GM10266 (cell line): ENCODE measurements at regions not wholly inside any gene's neighbourhood (a gene's known extent, or its start where the extent isn't known, plus 50 kb on each side); places are given as distances from the start of the nearest gene placed in this dataset.

ENCODE experiments used
- DNase-seq: peaks from one replicate; pipeline ENCODE4 v3.0.0; 2012; ENCODE audit errors: extremely low spot score
- CTCF ChIP-seq: IDR thresholded peaks from 2 replicates; pipeline ENCODE4 v1.5.1; 2012; ENCODE audit warnings: mild to moderate bottlenecking, low read depth; ENCODE audit not compliant: control insufficient read depth, insufficient read depth; ENCODE audit errors: missing control alignments

- TF ChIP-seq CTCF: no peak
- DNase-seq: no peak
Observed at GRCh38 chr4:111492496-111492895, 652.8 kb upstream of the FAM241A start.

- no peak for DNase-seq
- no peak for TF ChIP-seq CTCF
Observed at GRCh38 chr4:111494471-111494870, 650.8 kb upstream of the FAM241A start.

GRCh38 chr4:111494971-111495370, 650.3 kb upstream of the FAM241A start:
- no peak for DNase-seq
- no peak for TF ChIP-seq CTCF

GRCh38 chr4:111499291-111499690, 646.0 kb upstream of the FAM241A start:
- DNase-seq: no peak
- TF ChIP-seq CTCF: no peak

- DNase-seq: no peak
- TF ChIP-seq CTCF: no peak
Observed at GRCh38 chr4:111499706-111500105, 645.5 kb upstream of the FAM241A start.

GRCh38 chr4:111500858-111501257, 644.4 kb upstream of the FAM241A start:
- no peak for DNase-seq
- TF ChIP-seq CTCF: no peak

- TF ChIP-seq CTCF: no peak
- no peak for DNase-seq
Observed at GRCh38 chr4:111501946-111502345, 643.3 kb upstream of the FAM241A start.
